GM10266 (cell line): ENCODE measurements at regions not wholly inside any gene's neighbourhood (a gene's known extent, or its start where the extent isn't known, plus 50 kb on each side); places are given as distances from the start of the nearest gene placed in this dataset.

Experiments
- DNase-seq: peaks from one replicate; pipeline ENCODE4 v3.0.0; 2012; ENCODE audit errors: extremely low spot score
- CTCF ChIP-seq: IDR thresholded peaks from 2 replicates; pipeline ENCODE4 v1.5.1; 2012; ENCODE audit warnings: mild to moderate bottlenecking, low read depth; ENCODE audit not compliant: control insufficient read depth, insufficient read depth; ENCODE audit errors: missing control alignments

- DNase-seq: no peak
- no peak for TF ChIP-seq CTCF
Measured at GRCh38 chr10:31697271-31698180, 231.1 kb downstream of the ARHGAP12 start.

- DNase-seq: no peak
- no peak for TF ChIP-seq CTCF
Measured at GRCh38 chr10:31694929-31695837, 233.4 kb downstream of the ARHGAP12 start.

GRCh38 chr10:31694126-31694685 is 234.4 kb downstream of the ARHGAP12 start:
- TF ChIP-seq CTCF: no peak
- no peak for DNase-seq

- no peak for DNase-seq
- no peak for TF ChIP-seq CTCF
Measured at GRCh38 chr10:31693491-31693890, 235.1 kb downstream of the ARHGAP12 start.

GRCh38 chr10:31689233-31689632 is 239.4 kb downstream of the ARHGAP12 start:
- no peak for TF ChIP-seq CTCF
- no peak for DNase-seq

- DNase-seq: no peak
- TF ChIP-seq CTCF: no peak
Measured at GRCh38 chr10:31687663-31688482, 240.8 kb downstream of the ARHGAP12 start.
